ENCODE measurements at regions not wholly inside any gene's neighbourhood (a gene's known extent, or its start where the extent isn't known, plus 50 kb on each side); places are given as distances from the start of the nearest gene placed in this dataset.
A peak's percentile ranks its signal among the peaks of the same experiment; 100 is the strongest.
"Not testable (repeated sequence)": the region's sequence is repeated elsewhere in the genome, so short reads cannot be mapped to it uniquely, and the experiment has no call there.

DNA sequence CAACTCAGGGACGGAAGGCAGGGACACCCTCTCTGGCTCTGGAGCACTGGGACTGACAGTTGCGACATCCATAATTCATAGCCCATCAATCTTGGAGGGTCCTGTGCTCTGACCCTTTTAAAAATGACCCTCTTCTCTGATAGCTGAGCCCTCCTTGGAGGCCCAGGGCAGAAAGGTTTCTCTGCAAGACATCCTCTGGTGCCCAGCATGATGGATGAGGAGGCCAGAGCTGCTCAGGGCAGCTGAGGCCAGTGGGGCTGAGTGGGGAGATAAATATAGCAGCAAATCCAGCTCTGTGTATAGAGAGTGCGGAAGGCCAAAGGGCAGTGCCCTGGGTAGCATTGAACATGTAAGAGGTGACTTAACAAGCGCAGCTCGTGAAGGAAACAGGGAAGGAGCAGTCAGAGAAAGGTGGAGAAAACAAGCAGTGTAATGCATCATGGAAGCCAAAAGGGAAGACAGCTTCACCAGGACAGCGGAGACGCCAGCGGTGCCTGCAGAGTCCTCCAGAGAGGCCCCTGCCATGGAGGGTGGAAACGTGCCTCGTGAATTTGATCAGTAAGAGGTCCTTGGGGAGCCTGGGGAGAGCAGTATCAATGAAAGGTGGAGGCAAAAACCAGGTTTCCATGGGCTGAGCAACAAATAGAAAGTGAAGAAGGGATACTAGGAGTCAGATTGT, 50.4 kb upstream of the FMOD start:
- no peak for DNase-seq

DNA sequence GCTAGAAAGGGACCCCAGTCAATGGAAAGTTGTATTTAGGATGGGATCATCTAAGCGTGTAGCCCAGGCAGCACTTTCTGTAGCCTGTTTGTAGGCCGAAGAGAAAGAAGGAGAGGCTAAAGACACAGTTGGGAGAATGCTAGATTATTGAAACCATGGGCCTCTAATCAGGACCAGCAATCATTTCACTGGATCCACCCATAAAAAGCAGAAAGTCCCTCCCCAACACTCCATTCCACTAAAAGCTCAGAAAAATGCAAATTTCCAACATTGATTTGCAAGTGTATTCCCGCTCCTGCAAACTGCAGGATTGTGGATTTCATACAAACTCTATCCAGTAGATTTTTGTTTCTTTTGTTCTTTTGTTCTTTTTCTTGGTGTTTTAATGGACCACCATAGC, 51.2 kb upstream of the FMOD start:
- no peak for DNase-seq

DNA sequence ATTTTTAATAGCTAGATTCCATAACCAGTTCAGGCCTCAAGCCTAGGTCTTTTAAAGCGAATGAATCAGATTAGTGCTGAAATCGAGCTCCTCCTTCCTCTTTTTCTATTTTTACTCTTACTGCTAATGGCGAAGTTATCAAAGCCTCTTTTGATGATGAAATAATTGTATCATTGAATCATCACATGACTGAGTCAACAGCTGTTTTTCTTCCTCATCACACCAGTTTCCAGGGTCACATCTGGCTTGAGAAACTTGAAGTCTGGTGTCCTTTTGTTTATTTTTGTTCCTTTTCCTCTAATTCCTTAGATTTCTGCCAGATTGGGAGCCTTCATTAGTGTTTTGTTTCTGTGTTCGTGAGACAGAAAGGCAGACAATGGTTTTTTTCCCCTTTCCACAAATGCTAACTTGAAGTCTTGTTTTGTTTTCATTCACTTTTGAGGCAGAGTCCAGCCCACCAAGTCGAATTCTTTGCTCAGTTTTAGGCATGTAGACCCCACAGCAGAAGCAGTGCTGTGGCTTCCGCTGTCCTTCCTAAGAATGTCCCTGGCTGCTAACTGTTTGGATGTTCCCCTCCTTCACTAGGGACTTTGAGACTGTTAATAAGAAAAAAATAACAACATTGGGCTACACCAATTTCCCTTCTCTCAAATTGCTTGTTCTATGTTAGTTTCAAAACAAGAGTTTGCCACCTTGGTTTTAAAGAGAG, 51.9 kb upstream of the FMOD start:
- peak in 1 of 2 donors; percentile 25 for DNase-seq

DNA sequence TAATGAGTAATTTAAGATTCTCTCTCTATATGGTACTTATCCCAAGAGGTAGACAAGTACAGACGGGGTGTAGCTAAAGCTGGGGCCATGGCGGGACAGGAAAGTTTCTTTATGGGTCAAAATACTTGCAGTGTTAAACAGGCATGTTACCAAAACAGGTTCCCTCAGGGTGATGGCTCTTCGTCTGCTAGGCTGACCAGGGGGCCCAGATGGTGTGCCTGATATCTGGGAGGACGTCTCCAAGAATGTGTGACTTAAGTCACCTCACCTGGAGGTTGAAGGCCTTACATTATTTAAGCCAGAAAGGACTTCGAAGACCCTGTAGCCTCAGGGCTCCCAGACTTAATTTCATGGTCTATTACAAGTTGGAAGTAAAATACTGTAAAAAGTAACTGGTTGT, 52.7 kb upstream of the FMOD start:
- DNase-seq, result no peak

DNA sequence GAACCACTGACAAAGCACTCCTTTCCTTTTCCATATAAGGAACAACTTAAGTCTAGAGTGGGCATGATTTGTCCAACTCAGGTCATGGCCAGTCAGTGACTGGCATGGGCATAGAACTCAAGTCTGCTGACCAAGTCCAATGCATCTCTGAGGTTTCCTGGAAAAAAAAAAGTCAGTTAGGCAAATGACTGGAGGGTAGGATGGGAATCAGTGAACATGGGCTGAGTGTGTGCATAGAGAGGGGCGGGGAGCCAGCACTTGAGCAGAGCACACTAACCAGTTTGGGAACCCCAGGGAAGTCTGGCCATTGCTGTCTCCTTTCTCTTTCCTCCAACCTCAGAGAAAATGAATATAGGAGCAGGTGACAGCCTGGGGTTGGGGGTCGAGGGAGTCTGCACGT, 53.6 kb upstream of the FMOD start:
- no peak for DNase-seq

DNA sequence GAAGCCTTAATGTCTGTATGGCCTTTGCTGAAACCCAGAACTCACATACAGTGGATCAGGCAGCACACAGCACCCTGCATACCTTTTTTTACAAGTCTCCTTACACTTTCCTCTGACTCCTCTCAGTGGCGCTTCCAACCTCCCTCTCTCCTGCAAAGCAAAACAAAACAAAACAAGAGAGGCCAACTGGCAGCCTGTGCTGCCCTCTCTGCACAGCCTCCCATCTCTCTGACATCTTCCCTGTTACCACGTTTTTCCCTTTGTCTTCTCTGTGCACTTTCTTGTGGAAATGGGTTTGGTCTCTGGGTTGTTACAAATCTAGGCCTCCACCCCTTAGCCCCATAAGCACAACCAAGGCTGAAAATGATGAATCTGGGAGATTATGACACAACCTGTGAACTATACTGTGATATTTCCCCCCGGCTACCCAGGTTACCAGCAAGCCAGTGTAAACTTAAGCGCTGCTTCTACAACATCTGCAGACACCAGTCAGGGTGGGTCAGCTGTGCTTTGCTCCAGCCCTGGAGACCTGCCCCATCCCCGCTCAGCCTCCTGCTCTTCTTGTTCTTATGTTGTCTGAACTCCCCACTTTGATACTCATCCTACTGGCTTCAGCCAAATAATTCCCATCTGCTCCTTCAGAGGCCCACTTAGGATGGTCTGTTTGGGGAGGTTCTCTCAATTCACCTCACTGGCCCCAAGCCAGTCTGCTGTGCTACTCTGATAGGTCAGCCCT, 54.9 kb upstream of the FMOD start:
- DNase-seq, result no peak

DNA sequence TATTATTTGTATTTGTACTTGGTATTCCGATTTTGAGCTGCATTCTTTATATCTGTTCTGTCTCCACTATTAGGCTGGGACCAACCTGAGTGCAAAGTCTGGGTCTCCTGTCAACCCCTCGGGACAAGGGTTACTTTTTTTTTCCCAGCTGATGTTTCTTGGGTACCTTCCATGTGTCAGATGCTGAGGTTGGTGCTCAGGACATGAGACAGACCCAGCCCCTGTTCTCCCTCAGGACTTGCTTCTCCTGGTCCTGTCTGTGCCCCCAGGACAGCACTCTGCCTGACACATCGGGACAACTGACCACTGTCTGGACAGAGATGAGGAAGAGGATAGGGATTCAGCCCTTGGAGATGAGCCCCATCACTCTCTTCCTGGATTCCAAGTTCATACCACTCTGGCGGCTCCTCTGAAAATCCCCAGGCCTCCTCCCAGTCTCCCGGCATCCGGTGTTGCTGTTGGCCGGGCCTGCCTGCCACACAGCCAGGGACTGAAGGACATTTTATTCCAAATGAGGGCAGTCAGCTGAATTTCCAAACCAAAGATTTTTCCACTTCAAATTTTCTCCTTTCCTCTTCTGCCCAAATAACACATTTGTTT, 55.6 kb upstream of the FMOD start:
- no peak for DNase-seq

DNA sequence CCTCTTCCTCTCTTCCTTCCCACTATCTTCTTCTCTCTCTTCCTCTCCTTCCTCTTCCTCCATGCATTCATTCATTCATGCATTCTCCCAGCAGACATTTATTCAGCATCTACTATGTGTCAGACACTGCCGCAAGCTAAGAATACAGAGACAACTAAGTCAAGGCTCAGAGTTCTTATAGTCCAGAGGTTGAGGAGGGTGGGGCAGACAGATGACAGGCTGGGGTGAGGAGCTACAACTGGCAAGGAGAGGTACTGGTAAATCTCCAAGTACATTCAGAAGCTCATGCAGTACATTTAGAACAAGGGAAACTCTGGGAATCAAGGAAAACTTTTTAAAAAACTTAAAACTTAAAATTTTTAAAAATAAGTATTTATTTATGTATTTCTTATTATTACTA, 56.4 kb upstream of the FMOD start:
- DNase-seq, result no peak

DNA sequence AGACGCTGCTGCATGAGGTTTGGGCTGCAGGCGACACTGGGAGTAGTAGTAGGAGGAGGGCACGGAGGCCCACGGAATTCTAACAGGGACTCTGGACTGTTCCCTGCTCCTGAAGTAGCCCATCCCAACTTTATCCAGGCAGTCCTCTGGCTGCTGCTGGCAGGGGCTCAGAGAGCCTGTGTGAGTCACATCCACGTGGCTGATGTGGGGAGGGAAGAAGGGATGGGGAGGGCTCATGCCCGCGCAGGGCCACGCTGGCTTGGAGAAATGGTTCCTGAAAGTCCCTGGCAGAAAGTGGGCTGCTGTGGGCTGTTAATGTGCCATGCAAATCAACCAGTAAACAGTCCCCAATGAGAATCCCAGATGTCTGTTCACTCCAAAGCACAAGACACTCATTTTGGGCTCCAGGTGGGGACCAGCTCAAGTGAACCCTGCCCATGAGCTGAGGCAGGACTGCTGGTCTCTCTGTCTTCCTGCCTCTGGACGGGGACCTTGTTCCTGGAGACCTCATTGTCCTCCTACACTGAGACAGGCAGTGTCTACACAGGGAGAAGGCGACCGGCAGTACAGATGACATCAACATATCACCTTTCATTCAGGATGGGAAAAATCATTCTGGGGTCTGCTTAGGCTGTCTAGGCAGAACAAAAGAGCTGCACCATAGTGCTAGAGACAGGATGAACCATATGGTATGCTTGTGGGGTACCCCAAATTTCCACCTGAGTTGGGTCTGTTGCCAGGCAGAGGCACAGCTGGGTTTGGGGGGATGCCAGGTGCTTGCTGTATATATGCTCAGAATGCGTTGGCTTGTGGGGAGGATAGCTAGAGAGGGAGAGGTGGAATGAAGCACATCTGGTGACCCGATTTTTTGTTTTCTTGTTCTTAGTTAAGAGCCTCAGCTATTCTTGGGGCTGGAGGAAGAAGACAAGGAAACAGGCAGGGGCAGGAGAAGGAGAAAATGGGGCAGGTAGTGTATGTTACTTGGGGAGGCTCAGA, 57.9 kb upstream of the FMOD start:
- DNase-seq, result peak; percentile 59 to 72

DNA sequence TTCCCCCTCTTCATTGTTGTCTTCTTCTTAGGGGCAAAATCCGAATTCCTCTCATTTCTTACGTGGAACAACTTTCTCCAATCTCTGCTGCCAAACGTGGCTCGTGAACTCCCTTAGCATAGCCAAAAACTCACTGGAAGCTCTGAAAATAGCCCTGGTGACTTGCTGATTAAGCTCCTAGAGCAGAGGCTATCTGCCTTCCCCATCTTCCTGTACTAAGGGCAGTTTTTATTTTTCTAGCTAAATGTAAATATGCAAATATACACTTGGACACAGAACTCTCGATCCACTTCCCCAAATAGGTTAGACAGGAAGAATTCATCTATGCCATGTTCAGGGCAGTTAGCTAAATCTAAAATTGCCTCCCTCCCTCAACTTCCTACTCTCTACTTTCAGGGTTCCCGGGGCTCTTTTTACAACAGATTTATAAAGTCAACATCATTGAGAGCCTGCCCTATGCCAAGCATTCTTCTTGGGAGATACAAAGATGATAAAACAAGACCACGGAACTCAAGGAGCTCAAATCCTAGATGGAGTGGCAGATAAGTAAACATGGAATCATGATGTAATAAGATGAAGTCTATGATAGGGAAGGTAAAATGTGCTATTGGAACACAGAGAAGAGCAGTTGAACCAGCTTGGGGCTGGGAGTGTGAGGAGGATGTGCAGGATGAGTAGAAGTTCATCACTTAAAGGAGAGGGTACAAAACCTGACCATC, 59.4 kb upstream of the FMOD start:
- no peak for DNase-seq

DNA sequence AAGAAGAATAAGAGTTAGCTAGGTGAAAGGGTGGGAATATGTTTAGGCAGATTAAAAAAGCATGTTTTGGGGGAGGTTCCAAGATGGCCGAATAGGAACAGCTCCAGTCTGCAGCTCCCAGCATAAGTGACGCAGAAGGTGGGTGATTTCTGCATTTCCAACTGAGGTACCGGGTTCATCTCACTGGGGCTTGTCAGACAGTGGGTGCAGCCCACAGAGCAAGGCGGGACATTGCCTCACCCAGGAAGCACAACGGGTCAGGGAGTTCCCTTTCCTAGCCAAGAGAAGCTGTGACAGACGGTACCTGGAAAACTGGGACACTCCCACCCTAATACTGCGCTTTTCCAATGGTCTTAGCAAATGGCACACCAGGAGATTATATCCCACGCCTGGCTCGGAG, 60.5 kb upstream of the FMOD start:
- not testable (repeated sequence) for DNase-seq

DNA sequence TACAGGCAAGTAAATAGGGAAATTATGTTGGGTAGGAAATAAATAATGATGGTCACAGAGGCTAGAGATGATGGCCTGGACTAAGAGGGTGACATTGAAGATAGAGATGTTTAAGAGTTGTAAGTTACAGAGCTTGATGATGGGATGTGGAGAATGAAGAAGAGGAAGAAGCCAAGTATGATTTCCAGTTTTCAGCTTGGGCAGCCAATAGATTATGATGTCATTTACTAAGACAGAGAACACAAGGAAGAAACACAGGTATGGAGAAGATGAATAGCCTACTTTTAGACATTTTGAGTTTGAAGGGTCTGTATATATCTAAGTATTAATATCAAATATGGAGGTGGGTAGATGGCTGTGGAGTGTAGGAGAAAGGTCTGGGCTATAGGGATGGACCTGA, 56.0 kb upstream of the PRELP start:
- no peak for DNase-seq

DNA sequence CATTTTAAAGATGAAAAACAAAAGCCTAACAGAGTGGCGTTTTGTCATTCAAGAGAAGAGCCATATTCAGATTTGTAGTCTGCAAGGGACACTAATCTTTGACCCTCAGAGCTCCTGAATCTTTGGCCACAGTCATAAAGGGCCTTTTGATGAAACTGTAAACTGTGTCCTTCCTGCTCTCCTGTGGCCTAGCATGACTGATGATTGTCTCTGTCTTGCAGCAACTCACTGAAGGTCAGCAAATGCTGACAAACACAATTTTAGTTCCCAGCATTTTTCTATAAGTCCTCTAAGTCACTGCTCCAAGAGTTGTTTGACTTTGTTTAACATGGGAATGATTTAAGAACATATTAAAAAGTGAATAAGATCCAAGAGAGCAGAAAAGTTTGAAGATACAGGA, 55.3 kb upstream of the PRELP start:
- no peak for DNase-seq

DNA sequence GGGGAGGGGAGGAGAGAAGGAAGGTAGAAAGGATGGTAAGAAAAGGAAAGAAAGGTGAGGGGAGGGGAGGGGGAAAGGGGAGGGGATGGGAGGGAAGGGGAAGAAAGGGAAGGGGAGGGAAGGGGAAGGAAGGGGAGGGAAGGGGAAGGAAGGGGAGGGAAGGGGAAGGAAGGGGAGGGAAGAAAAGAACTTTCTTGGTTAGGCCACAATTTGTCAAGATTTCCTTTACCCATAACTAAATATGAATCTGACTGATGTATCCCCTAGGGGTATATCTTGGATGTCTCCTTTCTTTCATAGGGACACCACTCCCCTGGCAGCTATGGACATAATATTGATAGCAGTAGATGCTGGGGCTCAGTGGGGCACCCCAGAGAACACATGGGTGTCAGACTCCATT, 54.4 kb upstream of the PRELP start:
- DNase-seq, result no peak

DNA sequence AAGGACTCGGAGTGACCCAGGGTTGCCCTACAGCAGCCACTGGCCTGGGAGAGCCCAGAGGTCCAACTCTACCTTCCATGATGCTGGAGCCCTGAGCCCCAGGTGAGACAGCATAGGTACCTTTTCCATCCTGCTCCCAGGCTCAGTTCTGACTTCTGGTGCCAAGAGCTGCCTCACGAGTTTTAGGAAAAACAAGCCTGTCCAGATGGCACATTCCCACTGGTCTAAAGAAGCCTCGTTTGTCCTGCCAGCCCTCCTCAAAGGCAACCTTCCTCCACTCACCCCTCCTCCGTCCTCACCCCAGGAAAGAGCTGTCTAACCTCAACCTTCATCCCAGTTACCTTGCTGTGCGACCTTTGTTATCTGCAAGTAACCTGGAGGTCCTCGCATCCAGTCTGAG, 53.5 kb upstream of the PRELP start:
- no peak for DNase-seq

DNA sequence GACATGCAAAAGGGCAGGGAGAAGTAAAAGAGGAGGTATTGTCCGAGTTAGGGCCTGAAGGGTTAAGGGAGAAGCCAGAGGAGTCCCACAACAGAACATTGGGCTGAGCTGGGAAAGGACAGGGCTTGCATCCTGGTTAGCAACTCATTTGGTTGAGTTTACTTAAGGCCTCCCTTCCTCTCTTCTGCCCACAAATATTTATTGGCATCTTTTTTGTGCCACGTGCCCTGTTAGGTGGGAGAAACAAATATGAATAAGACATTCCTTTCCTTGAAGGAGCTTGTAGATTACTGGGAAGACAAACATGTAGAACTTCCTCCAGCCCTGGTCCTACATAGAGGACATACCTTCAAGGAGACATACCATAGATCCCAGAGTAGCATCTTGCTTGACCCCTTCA, 53.0 kb upstream of the PRELP start:
- no peak for DNase-seq

DNA sequence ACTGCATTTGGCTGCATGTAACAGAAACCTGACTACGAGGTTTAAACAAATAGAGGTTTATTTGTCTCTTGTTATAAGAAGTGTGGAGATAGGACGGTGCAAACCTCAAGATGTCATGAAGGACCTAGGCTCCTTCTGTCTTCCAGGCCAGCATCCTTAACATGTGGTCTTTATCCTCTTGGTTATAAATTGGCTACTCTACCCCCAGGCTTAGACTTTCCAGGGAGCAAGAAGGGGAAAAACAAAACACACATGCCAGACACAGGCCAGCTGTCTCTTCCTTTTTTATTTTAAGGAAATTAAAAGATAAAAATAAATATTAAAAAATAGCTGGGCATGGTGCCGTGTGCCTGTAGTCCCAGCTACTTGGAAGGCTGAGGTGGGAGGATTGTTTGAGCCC, 51.3 kb upstream of the PRELP start:
- no peak for DNase-seq

DNA sequence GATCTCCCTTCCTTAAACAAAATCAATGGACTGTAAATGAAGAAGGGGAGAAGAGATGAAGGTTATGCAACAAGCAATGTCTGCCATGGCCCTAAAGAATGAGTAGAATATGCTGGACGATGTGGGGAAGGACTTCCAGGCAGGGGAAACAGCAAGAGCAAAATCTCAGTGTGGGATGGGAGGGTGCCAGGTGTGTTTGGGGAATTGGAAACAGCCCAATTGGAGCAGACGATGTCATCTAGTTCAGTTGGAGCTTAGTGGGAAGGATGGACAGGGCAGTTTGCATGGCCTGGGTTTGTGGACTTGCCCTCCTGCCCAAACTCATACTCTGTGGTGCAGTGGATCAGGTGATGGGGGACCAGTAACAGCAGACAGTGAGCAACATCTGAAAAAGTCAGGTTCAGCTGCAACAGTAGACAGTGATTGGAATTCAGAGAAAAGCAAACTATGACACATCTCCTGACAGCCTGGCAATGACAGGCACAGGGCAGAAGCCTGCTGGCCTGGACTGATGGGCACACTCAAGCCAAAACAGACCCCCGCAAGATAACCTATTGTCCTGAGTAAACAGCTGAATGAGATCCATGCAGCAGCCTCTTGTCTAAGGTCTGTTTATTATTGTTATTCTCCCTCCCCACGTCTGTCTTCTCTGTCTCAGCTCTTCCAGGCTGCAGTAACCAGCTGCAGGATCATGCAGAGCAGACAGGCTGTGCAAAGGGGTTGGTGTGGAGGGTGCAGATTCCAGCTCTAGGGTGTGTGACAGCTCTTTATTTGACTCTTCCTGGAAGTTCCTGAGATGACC, 50.5 kb upstream of the PRELP start:
- DNase-seq, result no peak

DNA sequence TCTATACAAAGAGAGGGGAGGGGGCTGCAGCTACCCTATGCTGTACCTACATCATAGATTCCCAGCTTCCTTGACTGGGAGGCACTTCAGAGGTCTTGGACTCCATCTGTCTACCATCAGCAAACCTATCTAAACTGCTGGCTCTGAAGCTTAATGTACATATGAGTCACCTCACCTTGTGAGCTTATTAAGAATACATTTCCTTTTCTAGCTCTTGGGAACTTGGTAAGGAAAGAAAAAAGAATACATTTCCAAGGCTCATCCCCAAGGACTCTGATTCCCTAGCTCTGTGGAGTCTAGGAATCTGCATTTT, 50.0 kb upstream of the PRELP start:
- DNase-seq, result no peak
